Endothelial cell of umbilical vein (primary cell): ENCODE measurements at regions not wholly inside any gene's neighbourhood (a gene's known extent, or its start where the extent isn't known, plus 50 kb on each side); places are given as distances from the start of the nearest gene placed in this dataset.

Experiments used
- BruUV-seq: library from RNA; stranded (reverse); fragments of 400-500 nt; replicated peaks from 2 replicates; lab custom pipeline; 2021; lab: Mats Ljungman, UMichigan
- CTCF ChIA-PET: fragments of 300-600, 350-600 bp; sonication (Branson Sonifier 250); formaldehyde crosslinking; loops from one replicate; lab custom pipeline; 2021; ENCODE audit warnings: antibody characterized with exemption, inconsistent platforms; lab: Charles Lee
- POLR2A ChIA-PET: fragments of 300-600, 350-600 bp; sonication (Branson Sonifier 250); formaldehyde crosslinking; loops from one replicate; lab custom pipeline; 2021; ENCODE audit warnings: antibody characterized with exemption, inconsistent platforms; lab: Charles Lee
- DNase-seq: peaks from one replicate; pipeline ENCODE4 v3.0.0-alpha.2; 2011; ENCODE audit warnings: low read depth, low spot score
- FAIRE-seq: peaks from 2 replicates; lab custom pipeline; 2011; peaks lifted over from hg19 to GRCh38; lab: Jason Lieb, UNC
- H2AFZ ChIP-seq: 2 replicates; pipeline ENCODE4 v1.6.0; 2012; ENCODE audit warnings: low read depth, low read length, control low read depth, inconsistent platforms
- H3K27ac ChIP-seq: 2 replicates; pipeline ENCODE4 v1.5.1; 2011; ENCODE audit warnings: low read depth, mild to moderate bottlenecking, control low read depth, low read length, moderate library complexity; ENCODE audit not compliant: insufficient read depth
- H3K27me3 ChIP-seq, 2 experiments: 2 replicates each; pipeline versions ENCODE4 v1.6.0 to v1.6.1; 2011; ENCODE audit warnings: low read length in 2 of 2, mixed read lengths in 1 of 2; ENCODE audit not compliant: control insufficient read depth in 2 of 2, insufficient read depth in 2 of 2
- H3K36me3 ChIP-seq, 2 experiments: 2 replicates in 1 of 2; 3 replicates in 1 of 2; pipeline ENCODE4 v1.5.1; 2011; ENCODE audit warnings: low read length in 2 of 2, mild to moderate bottlenecking in 1 of 2, moderate library complexity in 1 of 2; ENCODE audit not compliant: control insufficient read depth in 2 of 2, insufficient read depth in 2 of 2; ENCODE audit errors: extremely low read depth in 1 of 2
- H3K4me1 ChIP-seq: 3 replicates; pipeline ENCODE4 v1.5.1; 2011; ENCODE audit warnings: mild to moderate bottlenecking, low read length; ENCODE audit not compliant: control insufficient read depth, insufficient read depth; ENCODE audit errors: extremely low read depth
- H3K4me2 ChIP-seq: 2 replicates; pipeline ENCODE4 v1.6.1; 2011; ENCODE audit warnings: low read length, control low read depth, mixed read lengths; ENCODE audit not compliant: insufficient read depth
- H3K4me3 ChIP-seq, 3 experiments: fragments of 200-600 bp in 1 of 3; sonication (generic), shearing (Covaris generic) in 1 of 3; replicated peaks in 1 of 3; 2 replicates each; pipeline ENCODE4 v1.5.1; 2011 to 2016; ENCODE audit warnings: control low read depth in 3 of 3, low read length in 3 of 3, mild to moderate bottlenecking in 2 of 3, inconsistent platforms in 1 of 3, low read depth in 1 of 3, moderate library complexity in 1 of 3; ENCODE audit not compliant: insufficient read depth in 1 of 3
- H3K79me2 ChIP-seq: 2 replicates; pipeline ENCODE4 v1.6.0; 2012; ENCODE audit warnings: low read length, inconsistent platforms; ENCODE audit not compliant: control insufficient read depth, insufficient read depth
- H3K9ac ChIP-seq: replicated peaks from 2 replicates; pipeline ENCODE3; 2011; ENCODE audit warnings: low read length, control low read depth; ENCODE audit not compliant: insufficient read depth; ENCODE audit errors: extremely low read depth
- H3K9me1 ChIP-seq: replicated peaks from 3 replicates; pipeline ENCODE4 v1.6.0; 2011; ENCODE audit warnings: mild to moderate bottlenecking, low read length; ENCODE audit not compliant: control insufficient read depth, insufficient read depth; ENCODE audit errors: extremely low read depth
- H3K9me3 ChIP-seq: replicated peaks from 2 replicates; pipeline ENCODE4 v1.5.1; 2012; ENCODE audit warnings: low read length, inconsistent platforms; ENCODE audit not compliant: control insufficient read depth, insufficient read depth
- H4K20me1 ChIP-seq: replicated peaks from 2 replicates; pipeline ENCODE3; 2011; ENCODE audit warnings: mild to moderate bottlenecking, low read length; ENCODE audit not compliant: control insufficient read depth, insufficient read depth; ENCODE audit errors: extremely low read depth
- EZH2 ChIP-seq: IDR thresholded peaks from 2 replicates; pipeline ENCODE4 v1.6.1; 2012; ENCODE audit warnings: borderline replicate concordance, low read depth, mild to moderate bottlenecking, moderate library complexity, low read length, inconsistent platforms; ENCODE audit not compliant: severe bottlenecking
- FOS ChIP-seq: IDR thresholded peaks from 2 replicates; pipeline ENCODE4 v1.6.1; 2011; ENCODE audit warnings: mild to moderate bottlenecking, low read length, moderate library complexity, borderline replicate concordance; ENCODE audit not compliant: insufficient read depth
- GATA2 ChIP-seq: IDR thresholded peaks from 2 replicates; pipeline ENCODE4 v1.7.0; 2011; ENCODE audit warnings: low read depth, mild to moderate bottlenecking, moderate library complexity, mixed read lengths, low read length; ENCODE audit not compliant: insufficient read length, insufficient read depth
- JUN ChIP-seq: IDR thresholded peaks from 2 replicates; pipeline ENCODE4 v1.6.1; 2011; ENCODE audit warnings: borderline replicate concordance, low read depth; ENCODE audit not compliant: insufficient read length, insufficient read depth
- MYC ChIP-seq: IDR thresholded peaks from one replicate; pipeline ENCODE4 v1.6.1; 2011; ENCODE audit warnings: mild to moderate bottlenecking, low read depth, low read length
- POLR2A ChIP-seq: IDR thresholded peaks from 2 replicates; pipeline ENCODE4 v1.6.1; 2012; ENCODE audit warnings: low read depth, mild to moderate bottlenecking, control low read depth, low read length
- POLR2AphosphoS5 ChIP-seq: IDR thresholded peaks from 2 replicates; pipeline ENCODE4 v1.6.1; 2012; ENCODE audit warnings: low read depth, mild to moderate bottlenecking, control low read depth, low read length, moderate library complexity; ENCODE audit not compliant: insufficient read depth
- dilution Hi-C: fragments of 300-500 bp; cut with MboI; formaldehyde crosslinking; loops from one replicate; pipeline ENCODE4 v1.15.0; 2019; ENCODE audit warnings: low sequenced_read_pairs; ENCODE audit not compliant: extremely low pct_ligation_motif_present
- intact Hi-C: fragments of 100-400 bp; cut with micrococcal nuclease; formaldehyde crosslinking; loops from one replicate; pipeline ENCODE4 v1.10.0; 2022
- TF ChIP-seq, protein P1 (sequence below), 2 donors: IDR thresholded peaks; 1 replicate in 1 of 2; 2 replicates in 1 of 2; pipeline ENCODE4 v1.5.1; 2011; ENCODE audit warnings: low read length in 2 of 2, mild to moderate bottlenecking in 2 of 2, moderate library complexity in 2 of 2, control low read depth in 1 of 2, inconsistent platforms in 1 of 2, low read depth in 1 of 2; ENCODE audit not compliant: insufficient read depth in 1 of 2; ENCODE audit errors: extremely low read depth in 1 of 2
- TF ChIP-seq, protein P2 (sequence below): IDR thresholded peaks from 2 replicates; pipeline ENCODE4 v1.6.1; 2011; ENCODE audit not compliant: insufficient read depth, insufficient read length

DNA sequence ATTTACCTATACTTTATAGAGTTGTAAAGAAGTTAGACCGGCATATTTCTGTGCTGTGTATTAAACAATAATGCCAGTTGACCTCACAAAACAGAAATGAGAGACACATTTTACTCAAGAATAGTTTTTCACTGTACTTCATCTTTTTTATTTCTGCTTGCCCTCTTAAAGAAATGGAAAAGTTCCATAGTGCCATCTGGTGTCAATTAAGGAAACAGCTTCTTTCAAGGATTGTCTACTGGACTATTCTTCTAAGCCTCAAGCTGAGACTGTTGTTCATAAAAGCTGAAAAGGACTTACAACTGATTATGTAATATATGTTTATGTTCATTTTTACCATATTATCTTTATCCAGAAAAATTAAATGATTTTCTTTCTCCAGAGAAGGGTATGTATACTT, 1523.7 kb downstream of the ARAP2 start:
- FAIRE-seq (no peak), DNase-seq (peak; percentile 2)
- no peak for TF ChIP-seq MYC
- TF ChIP-seq, protein P1, sequence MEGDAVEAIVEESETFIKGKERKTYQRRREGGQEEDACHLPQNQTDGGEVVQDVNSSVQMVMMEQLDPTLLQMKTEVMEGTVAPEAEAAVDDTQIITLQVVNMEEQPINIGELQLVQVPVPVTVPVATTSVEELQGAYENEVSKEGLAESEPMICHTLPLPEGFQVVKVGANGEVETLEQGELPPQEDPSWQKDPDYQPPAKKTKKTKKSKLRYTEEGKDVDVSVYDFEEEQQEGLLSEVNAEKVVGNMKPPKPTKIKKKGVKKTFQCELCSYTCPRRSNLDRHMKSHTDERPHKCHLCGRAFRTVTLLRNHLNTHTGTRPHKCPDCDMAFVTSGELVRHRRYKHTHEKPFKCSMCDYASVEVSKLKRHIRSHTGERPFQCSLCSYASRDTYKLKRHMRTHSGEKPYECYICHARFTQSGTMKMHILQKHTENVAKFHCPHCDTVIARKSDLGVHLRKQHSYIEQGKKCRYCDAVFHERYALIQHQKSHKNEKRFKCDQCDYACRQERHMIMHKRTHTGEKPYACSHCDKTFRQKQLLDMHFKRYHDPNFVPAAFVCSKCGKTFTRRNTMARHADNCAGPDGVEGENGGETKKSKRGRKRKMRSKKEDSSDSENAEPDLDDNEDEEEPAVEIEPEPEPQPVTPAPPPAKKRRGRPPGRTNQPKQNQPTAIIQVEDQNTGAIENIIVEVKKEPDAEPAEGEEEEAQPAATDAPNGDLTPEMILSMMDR (IDR thresholded peaks at IDR 0.05; ENCODE audit: extremely low read depth in 1 of 2, insufficient read depth in 1 of 2, low read depth in 1 of 2, low read length in 2 of 2): peak in 1 of 2 donors; percentile 8
- no peak overlapping the region for H2AFZ ChIP-seq
- intact Hi-C loops (no loop called here), dilution Hi-C loops (no loop called here)
- H3K4me3 ChIP-seq: no peak overlapping the region
- no peak overlapping the region for H3K27ac ChIP-seq
- BruUV-seq: no TSS peak
- H3K4me1 ChIP-seq: no peaks in the 10 kb centered on the region
- no peaks in the 10 kb centered on the region for H3K27me3 ChIP-seq
- no peak overlapping the region for H3K4me2 ChIP-seq
- no peaks in the 10 kb centered on the region for H3K9me1 ChIP-seq
- H4K20me1 ChIP-seq: no peaks in the 10 kb centered on the region
- H3K9me3 ChIP-seq: no peaks in the 10 kb centered on the region
- ChIA-PET POLR2A (no interaction called here), CTCF (interaction anchor here (1.2 kb wide), 1 partner anchor 1072 kb away, joined by 4 read pairs; no protein-coding TSS in a partner anchor)
- no peaks in the 10 kb centered on the region for H3K36me3 ChIP-seq
- no peak overlapping the region for H3K9ac ChIP-seq
- H3K79me2 ChIP-seq: no peaks in the 10 kb centered on the region

DNA sequence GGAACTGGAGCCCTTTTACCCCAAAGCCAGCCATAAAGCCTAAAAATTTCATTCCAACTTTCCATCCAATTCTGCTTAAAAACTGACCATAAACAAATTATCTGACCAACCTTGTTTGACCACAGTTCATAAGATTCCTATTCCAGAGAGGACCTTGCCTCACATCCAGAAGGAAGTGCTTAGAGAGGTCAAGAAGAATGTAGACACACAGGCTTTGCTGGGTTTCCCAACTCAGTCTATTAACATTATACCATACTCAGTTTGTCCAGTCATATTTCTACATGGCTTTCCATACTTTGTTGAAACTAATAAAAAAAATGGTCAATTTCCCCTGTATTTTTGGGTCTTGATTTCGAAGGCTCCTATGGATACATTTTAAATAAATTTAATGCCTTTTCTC, 1522.5 kb downstream of the ARAP2 start:
- Histone ChIP-seq H3K27me3 (no peaks in the 10 kb centered on the region), H3K4me1 (no peaks in the 10 kb centered on the region), H3K4me2 (no peak overlapping the region), H3K9me3 (no peaks in the 10 kb centered on the region), H3K9me1 (no peaks in the 10 kb centered on the region), H3K27ac (no peak overlapping the region), H2AFZ (no peak overlapping the region), H3K9ac (no peak overlapping the region), H3K36me3 (no peaks in the 10 kb centered on the region), H3K79me2 (no peaks in the 10 kb centered on the region), H4K20me1 (no peaks in the 10 kb centered on the region), H3K4me3 (no peak overlapping the region)
- FAIRE-seq (no peak), DNase-seq (no peak)
- no TSS peak for BruUV-seq
- ChIA-PET POLR2A (no interaction called here), CTCF (no interaction called here)
- intact Hi-C loops (no loop called here), dilution Hi-C loops (no loop called here)
- TF ChIP-seq FOS (no peak), EZH2 (no peak), POLR2A (no peak), MYC (no peak), JUN (no peak), POLR2AphosphoS5 (no peak), GATA2 (no peak)
- TF ChIP-seq, protein P2, sequence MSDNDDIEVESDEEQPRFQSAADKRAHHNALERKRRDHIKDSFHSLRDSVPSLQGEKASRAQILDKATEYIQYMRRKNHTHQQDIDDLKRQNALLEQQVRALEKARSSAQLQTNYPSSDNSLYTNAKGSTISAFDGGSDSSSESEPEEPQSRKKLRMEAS: no peak
- TF ChIP-seq, protein P1 (IDR thresholded peaks at IDR 0.05; ENCODE audit: extremely low read depth in 1 of 2, insufficient read depth in 1 of 2, low read depth in 1 of 2, low read length in 2 of 2): no peak
